ENCODE measurements at regions not wholly inside any gene's neighbourhood (a gene's known extent, or its start where the extent isn't known, plus 50 kb on each side); places are given as distances from the start of the nearest gene placed in this dataset.

- ChIA-PET POLR2A (no interaction called here), CTCF (ENCODE audit: low intra/inter-chr PET ratio) (no interaction called here)
- TF ChIP-seq HMGXB4 (CRISPR knock-in tag; IDR thresholded peaks at IDR 0.05) = no peak
- TF ChIP-seq THAP12 (CRISPR knock-in tag; IDR thresholded peaks at IDR 0.05) = no peak
- no peak for TF ChIP-seq POLR3G (IDR thresholded peaks at IDR 0.05; ENCODE audit: extremely low read depth, insufficient read length, insufficient replicate concordance)
- no peak for TF ChIP-seq ZNF408 (CRISPR knock-in tag; IDR thresholded peaks at IDR 0.05; ENCODE audit: low read depth)
- no peak for TF ChIP-seq SP2 (IDR thresholded peaks at IDR 0.05; ENCODE audit: extremely low read depth, low read depth, low read length, poor library complexity, severe bottlenecking)
- TF ChIP-seq SOX6 (IDR thresholded peaks at IDR 0.05) = no peak
- 0 out of 2 replicates have a peak, but pooled peaks have one; percentile 2 for TF ChIP-seq ZNF316 (IDR thresholded peaks at IDR 0.05)
- FAIRE-seq (no peak), DNase-seq (ENCODE audit: extremely low read depth in 1 of 4, low spot score in 3 of 4) (no peak), ATAC-seq (no peak)
- no peak overlapping the region for H3K4me2 ChIP-seq (ENCODE audit: insufficient read depth, low read length)
- H4K20me1 ChIP-seq (replicated peaks; ENCODE audit: control insufficient read depth, insufficient read depth, low read length) = no peaks in the 10 kb centered on the region
- WGBS (ENCODE audit: insufficient coverage, low coverage, missing lambda C conversion rate) = under 1% methylated on average over 7 of the region's 7 CpGs
- in situ Hi-C loops (cut with MboI) (no loop called here), intact Hi-C loops (cut with micrococcal nuclease) (no loop called here)
- no peak overlapping the region for H3K27ac ChIP-seq (ENCODE audit: extremely low read depth, low read depth, low read length)
- no peaks in the 10 kb centered on the region for H3K79me2 ChIP-seq (ENCODE audit: control insufficient read depth, insufficient read depth, low read length)
- H2AFZ ChIP-seq (ENCODE audit: low read depth, low read length) = no peak overlapping the region
- no peaks in the 10 kb centered on the region for H3K9me1 ChIP-seq (ENCODE audit: control insufficient read depth, insufficient read depth, low read length)
- H3K4me3 ChIP-seq = no peak overlapping the region
- no peaks in the 10 kb centered on the region for H3K9me3 ChIP-seq (replicated peaks; ENCODE audit: control insufficient read depth, insufficient read depth, low read depth, low read length)
- H3K4me1 ChIP-seq (replicated peaks in 1 of 2; ENCODE audit: control insufficient read depth in 2 of 2, insufficient read depth in 2 of 2, low read length in 2 of 2) = no peaks in the 10 kb centered on the region
- no peaks in the 10 kb centered on the region for H3K36me3 ChIP-seq (ENCODE audit: control insufficient read depth, insufficient read depth, low read length)
- peaks cover 2 to 28% of the 10 kb centered on the region in 2 experiments; a peak in 4 of 5 replicates for H3K27me3 ChIP-seq (ENCODE audit: control insufficient read depth in 2 of 2, insufficient read depth in 2 of 2, low read length in 2 of 2)
- no TSS peak for BruUV-seq (replicated peaks)
- no peak overlapping the region for H3K9ac ChIP-seq (ENCODE audit: insufficient read depth in 1 of 2, low read depth in 2 of 2, low read length in 2 of 2)
These were observed 53.3 kb downstream of the PLEKHG1 start for GRCh38 chr6:150652848-150653613.
